22Rv1 (cell line): ENCODE measurements at regions not wholly inside any gene's neighbourhood (a gene's known extent, or its start where the extent isn't known, plus 50 kb on each side); places are given as distances from the start of the nearest gene placed in this dataset.

Source experiments
- CTCF ChIP-seq: fragments of 450-650 bp; IDR thresholded peaks from 2 replicates; pipeline ENCODE4 v1.5.1; 2017; ENCODE audit warnings: mild to moderate bottlenecking
- ZFX ChIP-seq: fragments of 450-650 bp; IDR thresholded peaks from 2 replicates; pipeline ENCODE4 v1.6.1; 2017; ENCODE audit warnings: antibody characterized with exemption, borderline replicate concordance

GRCh38 chr3:95394286-95394685 is 1331.4 kb downstream of the NSUN3 start:
- TF ChIP-seq CTCF (no peak), ZFX (no peak)
